Dendritic cell treated with granulocyte-macrophage colony-stimulating factor and Interleukin-4, amounts not matched to agents 40 ng/mL and 50 ng/mL, for 4 days (primary cell): ENCODE measurements at regions not wholly inside any gene's neighbourhood (a gene's known extent, or its start where the extent isn't known, plus 50 kb on each side); places are given as distances from the start of the nearest gene placed in this dataset.

Experiments used
- H3K27ac Mint-ChIP-seq: one replicate; pipeline ENCODE4 v1.8.0; 2022; ENCODE audit warnings: mild to moderate bottlenecking, mixed read lengths
- H3K27me3 Mint-ChIP-seq: one replicate; pipeline ENCODE4 v1.8.0; 2022; ENCODE audit warnings: mild to moderate bottlenecking, mixed read lengths
- H3K36me3 Mint-ChIP-seq: one replicate; pipeline ENCODE4 v1.8.0; 2022; ENCODE audit warnings: low read depth, mixed read lengths
- H3K4me1 Mint-ChIP-seq: one replicate; pipeline ENCODE4 v1.8.0; 2022; ENCODE audit warnings: low read depth, mixed read lengths
- H3K4me3 Mint-ChIP-seq: one replicate; pipeline ENCODE4 v1.8.0; 2022; ENCODE audit warnings: mild to moderate bottlenecking, moderate library complexity, mixed read lengths
- H3K9me3 Mint-ChIP-seq: one replicate; pipeline ENCODE4 v1.8.0; 2022; ENCODE audit warnings: mixed read lengths
- intact Hi-C: fragments of 100-400 bp; cut with micrococcal nuclease; formaldehyde crosslinking; loops from one replicate; pipeline ENCODE4 v1.15.0; 2022

DNA sequence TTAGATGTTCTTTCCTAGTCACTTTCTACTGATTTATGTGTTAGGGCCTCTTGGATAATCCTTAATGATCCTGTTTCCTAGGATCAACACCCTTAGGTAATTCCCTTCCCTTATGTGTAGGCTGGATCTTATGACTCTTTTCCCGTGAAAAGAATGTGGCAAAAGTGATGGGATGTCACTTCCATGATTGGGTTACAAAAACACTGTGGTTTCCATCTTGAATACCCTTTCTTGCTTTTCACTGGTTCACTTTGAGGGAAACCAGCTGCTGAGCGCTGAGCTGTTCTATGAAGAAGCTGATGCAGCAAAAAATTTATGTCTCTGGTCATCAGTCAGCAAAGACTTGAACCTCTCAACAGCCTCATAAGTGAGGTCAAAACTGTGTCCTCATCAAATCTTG is 609.4 kb downstream of the OLFM4 start:
- H3K27ac Mint-ChIP-seq = no peak overlapping the region
- no peaks in the 10 kb centered on the region for H3K4me1 Mint-ChIP-seq
- intact Hi-C loops = no loop called here
- no peaks in the 10 kb centered on the region for H3K27me3 Mint-ChIP-seq
- no peaks in the 10 kb centered on the region for H3K36me3 Mint-ChIP-seq
- no peaks in the 10 kb centered on the region for H3K9me3 Mint-ChIP-seq
- H3K4me3 Mint-ChIP-seq = no peak overlapping the region

GRCh38 chr13:53642306-53642705 is 613.7 kb downstream of the OLFM4 start:
- intact Hi-C loops = no loop called here
- Mint-ChIP-seq H3K4me1 (no peaks in the 10 kb centered on the region), H3K9me3 (peaks cover 10% of the 10 kb centered on the region), H3K36me3 (no peaks in the 10 kb centered on the region), H3K27ac (no peak overlapping the region), H3K4me3 (no peak overlapping the region), H3K27me3 (no peaks in the 10 kb centered on the region)

- intact Hi-C loops = no loop called here
- Mint-ChIP-seq H3K36me3 (no peaks in the 10 kb centered on the region), H3K27me3 (no peaks in the 10 kb centered on the region), H3K4me1 (no peaks in the 10 kb centered on the region), H3K9me3 (peaks cover 10% of the 10 kb centered on the region), H3K27ac (no peak overlapping the region), H3K4me3 (no peak overlapping the region)
Observed at GRCh38 chr13:53648673-53649072, 620.1 kb downstream of the OLFM4 start.

- no peak overlapping the region for H3K27ac Mint-ChIP-seq
- intact Hi-C loops = no loop called here
- no peaks in the 10 kb centered on the region for H3K27me3 Mint-ChIP-seq
- H3K9me3 Mint-ChIP-seq = peaks cover 21% of the 10 kb centered on the region
- no peaks in the 10 kb centered on the region for H3K36me3 Mint-ChIP-seq
- H3K4me3 Mint-ChIP-seq = no peak overlapping the region
- no peaks in the 10 kb centered on the region for H3K4me1 Mint-ChIP-seq
Observed at GRCh38 chr13:53672005-53672404, 643.4 kb downstream of the OLFM4 start.

DNA sequence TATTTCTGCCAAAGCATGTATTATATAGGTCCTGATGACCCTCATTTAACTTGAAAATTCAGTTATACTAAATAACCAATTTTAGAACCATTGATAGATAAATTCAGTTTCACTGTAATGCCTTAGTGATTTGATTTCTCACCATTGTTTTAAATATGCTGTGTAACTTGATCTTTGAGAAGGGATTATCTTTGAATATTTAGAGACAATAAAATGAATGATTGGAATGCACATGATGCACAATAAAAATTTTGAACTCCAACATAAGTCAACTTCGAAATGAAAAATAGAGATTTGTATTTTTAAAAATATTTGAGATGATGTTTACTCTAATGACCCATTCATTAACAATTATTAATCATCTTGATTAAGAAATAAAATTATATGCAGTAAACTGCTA is 654.5 kb downstream of the OLFM4 start:
- no peaks in the 10 kb centered on the region for H3K4me1 Mint-ChIP-seq
- H3K4me3 Mint-ChIP-seq = no peak overlapping the region
- no peaks in the 10 kb centered on the region for H3K27me3 Mint-ChIP-seq
- intact Hi-C loops = no loop called here
- no peaks in the 10 kb centered on the region for H3K36me3 Mint-ChIP-seq
- H3K27ac Mint-ChIP-seq = no peak overlapping the region
- H3K9me3 Mint-ChIP-seq = peaks cover 41% of the 10 kb centered on the region

DNA sequence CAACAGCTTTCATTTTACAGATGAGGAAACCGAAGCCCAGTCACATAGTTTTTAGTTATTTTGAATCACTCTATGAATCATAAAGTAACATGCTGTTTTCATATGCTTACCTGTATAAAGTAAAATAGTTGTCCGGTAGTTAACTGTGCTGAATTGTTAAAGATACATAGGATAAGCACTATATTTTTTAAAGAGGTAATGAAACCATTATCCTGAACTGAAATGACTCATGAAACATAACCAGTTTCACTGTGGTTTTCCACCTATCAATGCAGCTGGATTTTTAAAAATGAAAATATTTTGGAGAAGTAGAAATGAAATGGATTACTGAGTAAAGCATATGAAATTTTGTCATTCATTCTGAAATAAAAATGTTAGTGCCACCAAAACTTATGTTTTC is 655.0 kb downstream of the OLFM4 start:
- H3K27me3 Mint-ChIP-seq = no peaks in the 10 kb centered on the region
- H3K4me3 Mint-ChIP-seq = no peak overlapping the region
- no peaks in the 10 kb centered on the region for H3K4me1 Mint-ChIP-seq
- H3K9me3 Mint-ChIP-seq = peaks cover 36% of the 10 kb centered on the region
- intact Hi-C loops = no loop called here
- no peaks in the 10 kb centered on the region for H3K36me3 Mint-ChIP-seq
- no peak overlapping the region for H3K27ac Mint-ChIP-seq

DNA sequence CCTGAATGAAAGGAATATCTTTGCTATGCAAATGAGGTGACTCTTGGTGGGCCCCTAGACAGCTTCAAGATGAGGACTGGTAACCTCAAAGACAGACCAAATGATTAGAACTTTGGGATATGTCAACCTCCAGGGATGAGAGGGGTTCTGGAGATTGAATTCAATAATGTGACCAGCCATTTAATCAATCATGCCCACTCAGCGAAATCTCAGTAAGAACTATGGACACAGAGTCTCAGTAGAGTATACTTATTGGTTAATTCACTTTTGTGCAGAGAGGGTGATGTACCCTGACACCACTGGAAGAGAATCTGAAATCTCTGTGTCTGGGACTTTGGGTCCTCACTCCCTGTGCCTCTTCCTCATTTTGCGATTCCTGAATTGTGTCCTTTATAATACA is 662.8 kb downstream of the OLFM4 start:
- H3K9me3 Mint-ChIP-seq = peaks cover 26% of the 10 kb centered on the region
- no peaks in the 10 kb centered on the region for H3K4me1 Mint-ChIP-seq
- intact Hi-C loops = no loop called here
- H3K27me3 Mint-ChIP-seq = no peaks in the 10 kb centered on the region
- no peak overlapping the region for H3K4me3 Mint-ChIP-seq
- H3K27ac Mint-ChIP-seq = no peak overlapping the region
- no peaks in the 10 kb centered on the region for H3K36me3 Mint-ChIP-seq

- H3K27ac Mint-ChIP-seq = no peak overlapping the region
- no peaks in the 10 kb centered on the region for H3K27me3 Mint-ChIP-seq
- no peaks in the 10 kb centered on the region for H3K4me1 Mint-ChIP-seq
- no peaks in the 10 kb centered on the region for H3K36me3 Mint-ChIP-seq
- H3K4me3 Mint-ChIP-seq = no peak overlapping the region
- peaks cover 28% of the 10 kb centered on the region for H3K9me3 Mint-ChIP-seq
- intact Hi-C loops = no loop called here
Observed at GRCh38 chr13:53694814-53695532, 666.4 kb downstream of the OLFM4 start.

GRCh38 chr13:53703371-53704080 is 674.9 kb downstream of the OLFM4 start:
- Mint-ChIP-seq H3K9me3 (peaks cover 30% of the 10 kb centered on the region), H3K4me1 (no peaks in the 10 kb centered on the region), H3K27me3 (no peaks in the 10 kb centered on the region), H3K27ac (no peak overlapping the region), H3K36me3 (no peaks in the 10 kb centered on the region), H3K4me3 (no peak overlapping the region)
- intact Hi-C loops = no loop called here

DNA sequence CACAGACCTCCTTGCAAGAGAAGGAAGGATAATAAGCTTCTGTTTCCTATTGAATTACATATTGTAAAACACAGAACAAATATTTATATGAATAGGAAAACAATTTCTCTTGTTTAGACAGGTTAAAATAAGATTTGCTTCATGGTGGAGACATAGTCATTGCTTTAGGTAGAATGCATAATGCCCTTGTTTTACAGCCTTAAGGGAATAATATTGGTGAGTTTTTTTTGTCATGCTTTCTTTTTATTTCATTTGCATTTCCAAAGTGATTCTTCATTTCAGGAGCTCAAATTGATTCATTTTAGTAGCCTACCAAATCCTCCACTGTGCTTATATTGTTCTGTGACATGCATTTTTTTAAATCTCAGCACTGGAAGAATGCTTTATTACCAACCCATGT is 690.7 kb downstream of the OLFM4 start:
- H3K9me3 Mint-ChIP-seq = peaks cover 22% of the 10 kb centered on the region
- H3K36me3 Mint-ChIP-seq = no peaks in the 10 kb centered on the region
- no peak overlapping the region for H3K4me3 Mint-ChIP-seq
- H3K27me3 Mint-ChIP-seq = no peaks in the 10 kb centered on the region
- H3K4me1 Mint-ChIP-seq = no peaks in the 10 kb centered on the region
- intact Hi-C loops = no loop called here
- no peak overlapping the region for H3K27ac Mint-ChIP-seq

DNA sequence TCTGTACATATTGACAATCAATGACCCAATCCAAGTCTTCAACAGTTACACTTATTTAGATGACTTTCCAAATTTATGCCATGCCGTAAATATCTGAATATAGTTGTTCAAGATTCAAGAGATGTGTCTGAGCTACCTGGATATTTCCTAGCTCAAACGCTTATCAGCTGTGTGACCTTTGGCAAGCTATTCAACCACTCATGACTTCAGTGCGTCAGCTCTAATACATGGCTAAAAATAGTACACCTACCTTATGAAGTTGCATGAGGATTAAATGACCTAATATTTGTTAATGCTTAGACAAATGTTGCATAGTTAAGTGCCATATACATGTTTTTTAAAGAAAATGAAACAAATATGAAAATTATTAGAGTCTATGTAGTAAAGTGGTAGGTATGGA is 704.1 kb downstream of the OLFM4 start:
- H3K27me3 Mint-ChIP-seq = no peaks in the 10 kb centered on the region
- H3K27ac Mint-ChIP-seq = no peak overlapping the region
- H3K4me3 Mint-ChIP-seq = no peak overlapping the region
- no peaks in the 10 kb centered on the region for H3K4me1 Mint-ChIP-seq
- H3K36me3 Mint-ChIP-seq = no peaks in the 10 kb centered on the region
- peaks cover 6% of the 10 kb centered on the region for H3K9me3 Mint-ChIP-seq
- intact Hi-C loops = no loop called here

- H3K9me3 Mint-ChIP-seq = no peaks in the 10 kb centered on the region
- H3K4me3 Mint-ChIP-seq = no peak overlapping the region
- no peaks in the 10 kb centered on the region for H3K36me3 Mint-ChIP-seq
- H3K4me1 Mint-ChIP-seq = no peaks in the 10 kb centered on the region
- H3K27me3 Mint-ChIP-seq = no peaks in the 10 kb centered on the region
- intact Hi-C loops = no loop called here
- no peak overlapping the region for H3K27ac Mint-ChIP-seq
Observed at GRCh38 chr13:53743906-53744305, 715.3 kb downstream of the OLFM4 start.

DNA sequence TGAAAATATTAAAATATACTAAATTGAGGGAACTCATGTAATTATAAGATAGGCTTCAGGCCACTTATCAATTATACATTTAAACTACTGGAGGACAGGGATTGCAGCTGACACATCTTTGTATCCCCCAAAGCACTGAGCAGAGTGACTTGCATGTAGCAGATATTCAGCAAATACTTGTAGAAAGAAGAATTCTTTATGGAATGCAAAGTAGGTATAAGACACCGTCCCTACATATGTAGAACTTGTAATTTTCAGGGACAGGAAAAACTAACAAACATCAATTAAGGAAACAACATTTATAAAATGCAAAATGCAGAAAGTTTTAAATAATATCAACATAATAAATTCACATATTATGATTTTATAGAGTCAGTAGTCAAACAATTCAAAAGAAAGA is 719.2 kb downstream of the OLFM4 start:
- no peak overlapping the region for H3K4me3 Mint-ChIP-seq
- no peak overlapping the region for H3K27ac Mint-ChIP-seq
- no peaks in the 10 kb centered on the region for H3K27me3 Mint-ChIP-seq
- no peaks in the 10 kb centered on the region for H3K4me1 Mint-ChIP-seq
- intact Hi-C loops = no loop called here
- no peaks in the 10 kb centered on the region for H3K36me3 Mint-ChIP-seq
- no peaks in the 10 kb centered on the region for H3K9me3 Mint-ChIP-seq

- no peaks in the 10 kb centered on the region for H3K9me3 Mint-ChIP-seq
- no peaks in the 10 kb centered on the region for H3K36me3 Mint-ChIP-seq
- intact Hi-C loops = no loop called here
- no peak overlapping the region for H3K27ac Mint-ChIP-seq
- H3K27me3 Mint-ChIP-seq = no peaks in the 10 kb centered on the region
- no peaks in the 10 kb centered on the region for H3K4me1 Mint-ChIP-seq
- H3K4me3 Mint-ChIP-seq = no peak overlapping the region
Observed at GRCh38 chr13:53749306-53749705, 720.7 kb downstream of the OLFM4 start.

DNA sequence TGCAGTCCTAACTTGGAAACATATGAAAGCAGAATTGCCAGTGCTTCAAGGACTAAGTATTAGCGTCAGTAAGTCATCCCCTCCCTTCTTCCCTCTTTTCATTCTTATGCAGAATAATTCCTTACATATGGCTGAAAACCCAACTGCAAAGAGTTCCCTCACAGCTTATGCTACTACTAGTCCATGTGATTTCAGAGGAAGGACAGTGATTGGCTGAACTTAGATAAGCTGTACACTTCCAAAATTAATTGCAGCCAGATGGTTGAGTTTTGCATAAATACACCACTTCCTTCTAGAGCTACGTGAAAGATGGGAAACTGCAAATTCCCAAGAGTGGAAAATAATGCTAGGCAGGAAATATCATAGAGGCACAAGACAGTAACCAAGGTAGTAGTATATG is 730.4 kb downstream of the OLFM4 start:
- Mint-ChIP-seq H3K27me3 (no peaks in the 10 kb centered on the region), H3K4me3 (no peak overlapping the region), H3K4me1 (no peaks in the 10 kb centered on the region), H3K36me3 (no peaks in the 10 kb centered on the region), H3K27ac (no peak overlapping the region), H3K9me3 (peaks cover 20% of the 10 kb centered on the region)
- intact Hi-C loops = no loop called here
